SU-DHL-6 (cell line): ENCODE measurements at regions not wholly inside any gene's neighbourhood (a gene's known extent, or its start where the extent isn't known, plus 50 kb on each side); places are given as distances from the start of the nearest gene placed in this dataset.
"Not testable (repeated sequence)": the region's sequence is repeated elsewhere in the genome, so short reads cannot be mapped to it uniquely, and the experiment has no call there.

Experiments
- CTCF ChIP-seq: fragments of 200-600 bp; sonication (generic); IDR thresholded peaks from one replicate; pipeline ENCODE4 v1.5.1; 2017; ENCODE audit warnings: antibody characterized with exemption, mild to moderate bottlenecking, low read length, moderate library complexity; ENCODE audit not compliant: insufficient read depth, poor library complexity, severe bottlenecking
- EZH2phosphoT487 ChIP-seq: fragments of 200-600 bp; sonication (generic), shearing (Covaris generic); conservative IDR thresholded peaks from 2 replicates; pipeline ENCODE4 v1.6.1; 2018; ENCODE audit warnings: mild to moderate bottlenecking, antibody characterized with exemption, low read length, moderate library complexity, mixed read lengths

- not testable (repeated sequence) for TF ChIP-seq EZH2phosphoT487, CTCF
Observed at GRCh38 chr21:31583937-31584336, 75.6 kb upstream of the SOD1 start.
